K562 (cell line): ENCODE measurements at regions not wholly inside any gene's neighbourhood (a gene's known extent, or its start where the extent isn't known, plus 50 kb on each side); places are given as distances from the start of the nearest gene placed in this dataset.

Experiments
- ADNP ChIP-seq: fragments of 200-800 bp; sonication (Bioruptor generic); IDR thresholded peaks from 2 replicates; pipeline ENCODE4 v1.6.1; 2016; ENCODE audit warnings: missing genetic modification characterization, missing compliant biosample characterization
- AFF1 ChIP-seq, 2 experiments: fragments of 450-650 bp; IDR thresholded peaks; 2 replicates each; pipeline ENCODE4 v1.6.1; 2018; ENCODE audit warnings: mild to moderate bottlenecking in 2 of 2, low read depth in 1 of 2; ENCODE audit not compliant: partially characterized antibody in 2 of 2
- BACH1 ChIP-seq: fragments of 200-800 bp; sonication (Bioruptor generic); IDR thresholded peaks from 2 replicates; pipeline ENCODE4 v1.6.1; 2016; ENCODE audit warnings: missing genetic modification characterization, missing compliant biosample characterization
- DPF2 ChIP-seq: fragments of 450-650 bp; IDR thresholded peaks from 2 replicates; pipeline ENCODE4 v1.6.1; 2016
- GABPA ChIP-seq: fragments of 200-800 bp; sonication (Bioruptor generic); conservative IDR thresholded peaks from 2 replicates; pipeline ENCODE4 v1.6.1; 2016; ENCODE audit warnings: low read depth, missing genetic modification characterization, missing compliant biosample characterization
- HDAC2 ChIP-seq: fragments of 450-650 bp; IDR thresholded peaks from 2 replicates; pipeline ENCODE4 v1.6.1; 2016; ENCODE audit warnings: mild to moderate bottlenecking
- KAT7 ChIP-seq: sonication (generic); formaldehyde crosslinking; IDR thresholded peaks from 2 replicates; pipeline ENCODE4 v1.8.0; 2022; ENCODE audit warnings: missing genetic modification reagents, mild to moderate bottlenecking, borderline replicate concordance
- SMARCA5 ChIP-seq: fragments of 450-650 bp; IDR thresholded peaks from 2 replicates; pipeline ENCODE4 v1.6.1; 2016
- ZBTB40 ChIP-seq, 2 experiments: fragments of 450-650 bp in 1 of 2; sonication (generic) in 1 of 2; formaldehyde crosslinking in 1 of 2; IDR thresholded peaks; 2 replicates each; pipeline versions ENCODE4 v1.7.1 to v1.9.0; 2016 to 2022; ENCODE audit warnings: inconsistent platforms in 1 of 2, mild to moderate bottlenecking in 1 of 2, missing genetic modification reagents in 1 of 2
- ZC3H11A ChIP-seq: IDR thresholded peaks from 2 replicates; pipeline ENCODE4 v1.6.1; 2012; ENCODE audit warnings: low read depth, low read length, improper control_type of control experiment
- ZC3H4 ChIP-seq: sonication (generic); formaldehyde crosslinking; IDR thresholded peaks from 2 replicates; pipeline ENCODE4 v1.9.0; 2021; ENCODE audit warnings: missing genetic modification reagents, borderline replicate concordance
- ZFPM2 ChIP-seq: fragments of 250-450 bp; sonication (Bioruptor Pico); IDR thresholded peaks from 2 replicates; pipeline ENCODE4 v1.5.1; 2022; ENCODE audit warnings: mild to moderate bottlenecking
- ZNF12 ChIP-seq: sonication (generic); formaldehyde crosslinking; IDR thresholded peaks from 2 replicates; pipeline ENCODE4 v1.4.0; 2020; ENCODE audit warnings: mild to moderate bottlenecking, missing genetic modification reagents
- TF ChIP-seq, protein P1 (sequence below): fragments of 200-800 bp; sonication (Bioruptor generic); IDR thresholded peaks from 2 replicates; pipeline ENCODE4 v1.6.1; 2017; ENCODE audit warnings: missing genetic modification characterization, missing compliant biosample characterization

DNA sequence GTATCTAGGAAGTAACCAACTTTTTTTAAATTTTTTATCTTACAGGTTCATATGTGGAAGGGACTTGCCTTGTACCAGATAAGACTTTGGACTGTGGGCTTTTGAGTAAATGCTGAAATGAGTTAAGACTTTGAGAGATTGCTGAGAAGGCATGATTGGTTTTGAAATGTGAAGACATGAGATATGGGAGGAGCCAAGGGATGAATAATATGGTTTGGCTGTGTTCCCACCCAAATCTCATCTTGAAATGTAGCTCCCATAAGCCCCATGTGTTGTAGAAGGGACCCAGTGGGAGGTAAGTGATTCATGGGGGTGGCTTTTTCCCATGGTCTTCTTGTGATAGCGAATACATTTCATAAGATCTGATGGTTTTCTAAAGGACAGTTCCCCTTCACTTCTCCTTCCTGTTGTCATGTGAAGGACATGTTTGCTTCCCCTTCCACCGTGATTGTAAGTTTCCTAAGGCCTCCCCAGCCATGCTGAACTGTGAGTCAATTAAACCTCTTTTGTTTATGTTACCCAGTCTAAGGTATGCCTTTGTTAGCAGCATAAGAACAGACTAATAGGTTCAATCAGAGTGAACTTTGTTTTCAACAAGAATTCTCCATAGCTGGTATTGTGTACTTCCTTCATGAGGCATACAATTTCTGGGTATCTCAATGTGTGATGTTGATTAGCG is 535.6 kb upstream of the MEF2C start (continued):
- TF ChIP-seq ZBTB40 (IDR thresholded peaks at IDR 0.05) (no peak), ZBTB40 (CRISPR knock-in tag; IDR thresholded peaks at IDR 0.05) (no peak), BACH1 (tag) (no peak), ZNF12 (CRISPR knock-in tag) (no peak), SMARCA5 (no peak), DPF2 (peak; percentile 87), ZC3H11A (no peak), GABPA (no peak), ADNP (tag) (no peak), KAT7 (CRISPR knock-in tag) (no peak), AFF1 (IDR thresholded peaks at IDR 0.05; ENCODE audit: low read depth in 1 of 2, partially characterized antibody in 2 of 2) (no peak), HDAC2 (peak; percentile 81), ZFPM2 (CRISPR knock-in tag) (no peak), ZC3H4 (no peak)
- TF ChIP-seq, protein P1, sequence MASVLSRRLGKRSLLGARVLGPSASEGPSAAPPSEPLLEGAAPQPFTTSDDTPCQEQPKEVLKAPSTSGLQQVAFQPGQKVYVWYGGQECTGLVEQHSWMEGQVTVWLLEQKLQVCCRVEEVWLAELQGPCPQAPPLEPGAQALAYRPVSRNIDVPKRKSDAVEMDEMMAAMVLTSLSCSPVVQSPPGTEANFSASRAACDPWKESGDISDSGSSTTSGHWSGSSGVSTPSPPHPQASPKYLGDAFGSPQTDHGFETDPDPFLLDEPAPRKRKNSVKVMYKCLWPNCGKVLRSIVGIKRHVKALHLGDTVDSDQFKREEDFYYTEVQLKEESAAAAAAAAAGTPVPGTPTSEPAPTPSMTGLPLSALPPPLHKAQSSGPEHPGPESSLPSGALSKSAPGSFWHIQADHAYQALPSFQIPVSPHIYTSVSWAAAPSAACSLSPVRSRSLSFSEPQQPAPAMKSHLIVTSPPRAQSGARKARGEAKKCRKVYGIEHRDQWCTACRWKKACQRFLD (CRISPR knock-in tag), result 0 out of 2 replicates have a peak, but pooled peaks have one; percentile 58
